G401.6 (cell line): ENCODE measurements at regions not wholly inside any gene's neighbourhood (a gene's known extent, or its start where the extent isn't known, plus 50 kb on each side); places are given as distances from the start of the nearest gene placed in this dataset.
"Not testable (repeated sequence)": the region's sequence is repeated elsewhere in the genome, so short reads cannot be mapped to it uniquely, and the experiment has no call there.

ENCODE experiments used
- FAIRE-seq: peaks from 2 replicates; lab custom pipeline; 2012; peaks lifted over from hg19 to GRCh38; lab: Jason Lieb, UNC

DNA sequence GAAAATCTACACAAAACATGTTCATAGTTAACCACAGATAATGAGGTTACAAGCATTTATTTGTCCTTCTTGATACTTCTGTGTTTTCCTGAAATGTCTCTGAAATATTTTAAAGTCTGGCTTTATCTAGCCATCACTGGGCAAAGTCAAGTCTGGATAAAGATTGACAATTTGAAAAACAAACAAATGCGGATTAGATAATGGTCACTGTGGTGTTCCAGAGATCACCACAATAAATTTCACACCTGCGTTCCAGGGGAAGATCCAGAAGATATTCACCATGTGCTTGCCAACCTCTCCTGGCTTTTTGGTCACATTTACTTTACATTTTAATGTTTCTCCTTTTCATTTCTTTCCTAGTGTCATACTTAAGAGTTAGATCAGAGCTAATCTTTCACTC, 109.7 kb upstream of the CCDC28A start:
- no peak for FAIRE-seq

DNA sequence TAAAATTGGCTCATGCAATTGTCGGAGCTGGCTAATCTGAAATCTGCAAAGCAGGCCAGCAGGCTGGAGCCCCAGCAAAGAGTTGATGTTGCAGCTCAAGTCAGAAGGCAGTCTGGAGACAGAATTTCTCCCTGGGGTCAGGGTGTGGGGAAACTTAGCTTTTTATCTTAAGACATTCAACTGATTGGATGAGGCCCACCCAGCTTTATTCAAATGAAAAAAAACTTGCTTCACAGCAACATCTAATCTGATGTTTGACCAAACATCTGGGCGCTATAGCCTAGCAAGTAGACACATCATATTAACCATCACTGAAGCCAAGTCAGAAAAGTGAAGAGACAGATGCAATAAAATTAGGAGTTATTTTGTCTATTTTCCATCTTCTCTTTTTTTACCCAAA, 108.8 kb upstream of the CCDC28A start:
- FAIRE-seq: no peak

DNA sequence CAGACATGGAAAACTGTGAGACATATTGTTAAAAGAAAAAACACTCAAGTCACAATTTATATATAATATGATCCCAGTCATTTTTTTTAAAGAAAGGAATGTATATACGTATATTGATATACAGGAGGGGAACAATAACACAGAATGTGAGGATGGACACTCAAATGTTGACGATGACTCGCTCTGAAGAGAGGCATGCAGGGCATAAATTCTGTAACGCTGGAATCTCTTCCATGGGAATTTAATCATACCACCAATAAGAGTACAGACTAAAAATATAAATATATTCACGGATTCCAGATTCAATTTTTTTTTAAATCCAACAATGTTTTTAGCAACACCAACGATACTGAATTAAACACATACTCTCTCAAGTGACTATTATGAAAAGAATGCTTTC, 106.9 kb upstream of the CCDC28A start:
- FAIRE-seq: no peak

DNA sequence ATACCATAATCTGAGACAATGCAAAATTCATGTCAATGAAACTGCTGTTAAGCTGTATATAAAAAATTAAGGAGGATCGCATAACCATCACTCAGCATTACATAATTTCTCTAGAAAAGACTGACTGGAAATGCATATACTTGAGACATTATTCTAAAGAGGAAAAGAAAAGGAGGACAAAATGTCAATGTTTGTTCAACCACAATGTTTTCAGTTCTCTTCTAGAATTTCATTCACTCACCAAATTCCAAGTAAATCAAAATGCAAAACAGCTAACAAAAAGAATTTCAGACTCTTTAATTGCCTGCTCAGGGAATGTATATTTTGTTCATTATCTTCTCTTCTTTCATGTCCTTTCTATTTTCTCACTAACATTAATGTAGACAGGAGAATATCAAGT, 106.2 kb upstream of the CCDC28A start:
- no peak for FAIRE-seq

DNA sequence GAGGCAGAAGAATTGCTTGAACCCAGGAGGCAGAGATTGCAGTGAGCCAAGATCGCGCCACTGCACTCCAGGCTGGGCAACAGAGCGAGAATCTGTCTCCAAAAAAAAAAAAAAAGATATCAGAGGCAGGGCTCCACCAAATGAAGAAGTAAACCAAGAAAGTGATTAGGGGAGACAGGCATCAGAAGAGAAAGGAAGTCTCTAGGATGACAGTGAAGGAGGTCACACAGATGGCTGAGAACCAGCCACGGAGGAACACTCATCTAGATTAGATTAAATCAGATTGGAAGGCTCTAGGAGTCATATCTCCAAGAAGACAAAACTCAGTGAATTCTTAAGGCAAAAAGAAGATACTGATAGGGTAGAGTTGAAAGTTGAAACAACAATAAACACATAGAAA, 102.2 kb upstream of the CCDC28A start:
- no peak for FAIRE-seq

DNA sequence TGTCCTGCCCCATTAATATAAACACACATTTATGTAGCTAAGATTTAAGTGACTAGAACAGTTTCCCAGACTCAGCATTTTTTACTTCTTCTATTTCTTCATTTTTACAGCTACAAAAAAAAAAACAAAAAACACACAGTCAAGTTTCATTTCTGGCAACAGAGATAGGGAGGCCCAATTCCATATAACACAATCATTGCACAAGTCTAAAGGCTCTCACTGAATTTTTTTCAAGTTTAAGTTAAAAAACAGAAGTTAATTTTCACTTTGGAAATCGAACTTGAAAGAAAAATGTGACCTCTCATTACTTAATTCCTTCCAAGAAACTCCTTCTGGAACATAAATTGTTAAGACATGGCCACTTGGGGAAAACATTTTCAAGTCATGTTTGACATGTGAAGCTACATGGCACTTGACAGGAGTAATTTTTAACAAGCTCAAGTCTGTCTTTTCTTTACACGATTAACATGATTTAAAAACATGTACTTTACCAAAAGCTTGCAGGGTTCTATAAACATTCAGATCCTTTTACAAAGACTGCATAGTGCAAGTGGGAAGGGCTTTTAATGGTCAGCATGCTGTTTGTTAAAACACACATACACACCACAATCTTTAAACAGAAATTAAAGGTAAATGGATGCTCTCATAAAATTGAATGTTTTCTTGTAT, 100.1 kb upstream of the CCDC28A start:
- no peak for FAIRE-seq

DNA sequence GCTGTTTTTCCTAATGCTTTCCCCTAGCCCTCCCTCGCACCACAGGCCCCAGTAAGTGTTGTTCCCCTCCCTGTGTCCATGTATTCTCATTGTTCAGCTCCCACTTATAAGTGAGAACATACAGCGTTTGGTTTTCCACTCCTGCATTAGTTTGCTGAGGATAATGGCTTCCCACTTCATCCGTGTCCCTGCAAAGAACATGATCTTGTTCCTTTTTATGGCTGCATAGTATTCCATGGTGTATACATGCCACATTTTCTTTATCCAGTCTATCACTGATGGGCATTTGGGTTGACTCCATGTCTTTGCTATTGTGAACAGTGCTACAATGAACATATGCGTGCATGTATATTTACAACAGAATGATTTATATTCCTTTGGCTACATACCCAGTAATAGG, 99.1 kb upstream of the CCDC28A start:
- not testable (repeated sequence) for FAIRE-seq

DNA sequence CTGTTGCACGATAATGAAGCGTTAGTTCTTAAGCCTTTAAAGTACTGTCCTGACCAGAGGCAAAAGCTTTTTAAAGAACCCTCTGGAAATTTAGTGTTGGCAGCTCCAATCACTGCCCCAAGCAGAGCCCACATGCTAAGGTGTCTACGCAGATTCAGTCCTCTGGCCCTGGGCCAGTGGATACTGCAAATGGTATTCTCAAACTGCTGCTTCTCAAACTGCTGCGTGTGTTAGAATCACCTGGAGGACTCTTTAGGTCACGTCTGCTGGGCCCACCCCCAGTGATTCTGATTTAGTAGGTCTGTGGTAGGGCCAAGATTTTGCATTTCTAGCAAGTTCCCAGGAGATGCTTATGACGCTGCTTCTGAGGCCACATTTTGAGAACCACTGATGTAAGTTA, 96.0 kb upstream of the CCDC28A start:
- no peak for FAIRE-seq

DNA sequence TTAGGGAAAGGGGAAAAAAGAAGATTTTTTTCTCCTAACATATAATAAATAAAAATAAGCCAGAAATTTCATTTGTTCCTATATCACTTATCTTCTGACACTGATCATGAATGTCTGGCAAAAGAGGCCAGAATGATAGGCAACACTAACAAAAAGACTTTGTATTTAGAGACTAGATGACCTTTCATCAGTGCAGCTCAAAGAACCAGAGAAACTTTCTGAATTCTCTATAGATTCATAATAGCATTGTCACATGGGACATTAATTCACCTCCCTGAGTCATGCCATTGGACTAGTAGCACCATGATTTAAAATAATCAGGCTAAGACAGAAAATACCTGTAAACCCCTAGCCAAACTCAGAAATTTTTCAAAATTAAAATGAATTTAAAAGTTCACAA, 95.4 kb upstream of the CCDC28A start:
- FAIRE-seq: no peak

DNA sequence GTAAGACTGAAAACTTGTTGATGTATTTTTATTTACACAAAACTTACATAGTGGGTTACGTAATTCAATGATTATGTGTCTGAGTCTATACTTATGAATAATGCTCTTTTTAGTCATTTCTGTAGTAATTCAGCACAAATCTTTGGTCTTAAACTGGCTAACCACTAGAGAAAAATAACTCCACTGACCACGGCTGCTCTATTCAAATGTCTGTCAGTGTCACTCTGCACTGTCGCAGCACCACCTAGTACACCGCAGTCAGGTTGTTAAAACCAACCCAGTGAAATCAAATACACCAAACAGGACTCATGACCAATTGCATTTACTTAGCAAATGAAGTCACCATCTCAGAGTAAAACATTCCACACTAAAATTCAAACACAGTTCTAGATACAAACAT, 93.5 kb upstream of the CCDC28A start:
- no peak for FAIRE-seq

DNA sequence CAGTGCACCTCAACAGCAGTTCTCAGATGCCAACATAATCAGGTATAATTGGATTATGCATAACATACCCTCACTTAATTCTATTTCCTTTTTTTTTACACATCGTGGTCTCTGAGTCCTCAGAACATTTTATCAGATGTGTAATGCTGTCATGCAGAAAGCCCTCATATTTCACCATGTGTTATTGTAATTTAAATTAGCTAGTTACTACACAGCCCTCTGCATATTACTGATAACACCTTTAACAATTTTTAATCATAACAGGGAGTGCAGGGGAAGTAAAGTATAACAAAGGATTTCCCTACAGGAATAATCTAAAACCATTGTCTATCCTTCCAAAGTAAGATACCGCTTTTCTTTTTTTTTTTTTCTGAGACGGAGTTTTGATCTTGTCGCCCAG, 91.9 kb upstream of the CCDC28A start:
- no peak for FAIRE-seq

DNA sequence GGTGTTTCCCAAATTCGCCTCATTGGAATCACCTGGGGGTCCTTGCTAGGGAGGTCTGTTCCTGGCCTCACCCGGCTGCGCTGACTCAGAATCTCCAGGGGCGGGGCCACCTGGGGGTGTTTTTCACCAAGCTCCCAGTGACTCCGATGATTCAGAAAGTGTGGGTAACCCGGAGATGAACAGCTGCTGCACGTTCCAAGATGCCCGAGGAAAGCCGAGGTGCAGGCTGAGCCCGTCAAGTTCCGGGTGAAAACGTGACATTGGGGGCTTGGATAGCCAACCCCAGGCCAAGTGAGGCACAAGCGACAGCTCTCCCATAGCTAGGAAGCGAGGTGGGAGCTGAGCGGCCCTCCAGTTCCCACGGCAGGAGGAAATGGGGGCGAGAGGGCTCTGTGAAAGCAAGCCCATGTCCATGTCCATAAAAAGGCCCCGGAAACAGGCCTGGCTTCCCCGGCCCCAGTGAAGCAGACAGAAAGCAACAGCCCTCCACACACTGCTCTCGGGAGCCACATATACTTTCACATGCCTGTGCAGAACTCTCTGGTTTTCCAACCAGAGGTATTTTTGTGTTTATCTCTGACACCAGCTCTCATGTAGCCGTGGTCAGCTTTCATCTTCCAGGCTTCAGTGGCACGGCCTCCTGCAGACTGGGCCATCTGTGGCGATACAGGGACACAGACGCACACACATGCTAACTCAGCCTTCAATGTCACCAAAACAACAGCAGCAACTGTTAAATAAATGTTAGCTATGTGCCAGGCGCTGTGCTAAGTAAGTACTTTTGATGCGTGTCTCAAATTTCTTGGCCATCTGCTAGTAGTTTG, 90.7 kb upstream of the CCDC28A start:
- no peak for FAIRE-seq

DNA sequence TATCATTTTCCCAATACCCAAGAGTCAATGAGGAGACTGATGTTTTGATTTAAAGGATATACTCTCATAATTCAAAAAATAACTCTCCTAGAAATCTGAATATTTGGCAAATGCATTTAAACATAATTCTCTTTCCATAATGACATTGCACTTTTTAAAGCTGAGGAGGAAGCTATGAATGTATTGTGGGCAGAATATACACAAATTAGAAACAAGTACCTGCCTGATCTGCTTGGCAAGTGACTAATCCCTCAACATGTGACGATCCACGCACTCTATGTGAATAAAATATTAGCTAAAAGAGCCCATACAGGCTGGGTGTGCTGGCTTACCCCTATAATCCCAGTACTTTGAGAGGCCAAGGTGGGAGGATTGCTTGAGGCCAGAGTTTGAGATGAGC, 88.3 kb upstream of the CCDC28A start:
- no peak for FAIRE-seq

DNA sequence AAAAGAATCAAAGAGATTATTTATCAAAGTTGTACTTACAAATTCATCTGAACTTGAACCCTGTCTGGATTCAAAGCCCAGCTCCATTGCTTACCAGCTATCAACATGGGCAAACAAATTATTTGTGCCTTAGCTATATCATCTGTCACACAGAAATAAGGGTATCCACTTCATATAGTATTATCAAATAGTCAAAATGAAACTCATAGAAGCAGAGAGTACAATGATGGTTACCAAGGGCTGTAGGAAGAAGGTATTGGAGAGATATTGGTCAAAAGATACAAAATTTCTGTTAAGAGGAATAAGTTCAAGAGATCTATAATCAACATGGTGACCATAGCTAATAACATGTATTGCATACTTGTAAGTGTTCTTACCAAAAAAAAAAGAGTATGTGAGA, 87.8 kb upstream of the CCDC28A start:
- FAIRE-seq: no peak

DNA sequence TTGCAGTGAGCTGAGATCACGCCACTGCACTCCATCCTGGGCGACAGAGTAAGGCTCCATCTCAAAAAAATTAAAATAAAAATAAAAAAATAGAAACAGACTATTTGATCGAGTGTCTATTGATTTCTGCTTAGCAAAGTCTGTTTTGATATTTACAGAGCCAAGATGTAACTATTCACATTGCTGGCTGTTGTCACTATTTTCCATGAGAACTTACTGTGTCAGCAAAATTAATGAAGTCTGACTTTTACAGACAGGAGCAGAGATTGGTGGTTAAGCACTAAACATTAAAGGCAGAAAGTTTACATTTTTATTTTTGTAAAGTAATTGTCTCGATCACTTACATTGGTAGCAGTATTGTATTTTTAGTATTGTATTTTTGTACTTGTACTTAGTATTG, 85.0 kb upstream of the CCDC28A start:
- FAIRE-seq: no peak

DNA sequence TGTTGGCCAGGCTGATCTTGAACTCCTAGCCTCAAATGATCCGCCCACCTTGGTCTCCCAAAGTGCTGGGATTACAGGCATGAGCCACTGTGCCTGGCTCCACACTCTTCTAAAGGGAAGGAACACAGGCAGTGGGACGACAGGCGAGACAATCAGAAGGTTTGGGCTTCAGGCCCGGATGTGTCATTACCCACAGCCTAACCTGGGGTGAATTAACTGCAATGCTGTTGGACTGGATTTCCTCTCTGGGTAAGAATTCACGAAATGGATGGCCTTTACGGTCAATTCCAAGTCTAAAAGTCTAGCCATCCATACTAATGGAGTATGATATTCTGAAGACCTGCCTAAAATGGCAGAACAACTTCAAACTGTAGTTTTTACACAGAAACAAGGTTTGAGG, 83.7 kb upstream of the CCDC28A start:
- no peak for FAIRE-seq

DNA sequence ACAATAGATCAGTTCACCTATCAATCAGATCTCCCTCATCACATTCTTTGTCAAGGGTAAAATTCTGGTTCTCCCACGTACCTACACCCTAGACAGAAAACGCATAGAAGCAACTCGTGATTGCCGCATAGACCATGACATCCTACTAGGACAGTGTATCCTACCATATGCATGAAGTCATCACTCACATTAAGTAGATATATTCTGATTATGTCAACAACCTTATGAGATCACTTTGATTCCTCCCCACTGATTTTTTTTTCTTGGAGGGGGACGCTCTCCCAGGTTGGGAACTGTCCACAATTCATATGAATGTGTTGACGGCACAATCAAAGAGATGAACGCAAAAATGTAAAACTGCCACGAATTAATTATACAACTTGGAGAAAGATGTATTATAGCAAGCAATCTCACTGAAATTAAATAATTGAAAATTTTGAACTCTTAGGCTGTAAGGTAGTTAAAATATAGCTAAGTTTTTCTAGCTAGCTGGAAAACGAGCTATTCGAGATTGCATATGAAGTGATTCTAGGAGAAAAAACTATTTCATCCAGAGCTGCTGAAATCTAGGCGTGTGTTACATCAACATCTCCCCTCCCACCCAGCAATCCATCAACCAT, 82.5 kb upstream of the CCDC28A start:
- no peak for FAIRE-seq

DNA sequence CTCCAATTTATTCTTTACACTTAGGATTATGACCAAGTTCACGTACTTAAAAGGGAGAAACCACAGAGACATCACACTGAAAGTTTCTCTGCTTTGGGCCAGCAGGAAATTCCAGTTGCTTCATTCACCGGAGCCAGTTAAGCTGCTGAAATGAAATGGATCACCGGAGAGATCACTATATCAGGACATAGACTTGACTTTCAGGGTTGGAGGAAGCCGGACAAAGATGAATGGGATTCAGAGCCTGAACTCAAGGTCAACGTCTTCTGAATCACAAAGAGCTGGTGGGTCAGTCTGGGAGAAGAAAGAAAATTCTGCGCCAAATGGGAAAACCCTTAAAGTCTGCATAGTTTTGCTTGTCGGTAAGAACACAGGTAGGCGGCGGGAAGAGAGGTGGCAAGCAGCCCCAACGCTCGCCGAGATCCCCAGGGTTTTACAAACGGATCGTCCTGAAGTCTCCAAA, 81.9 kb upstream of the CCDC28A start:
- no peak for FAIRE-seq

DNA sequence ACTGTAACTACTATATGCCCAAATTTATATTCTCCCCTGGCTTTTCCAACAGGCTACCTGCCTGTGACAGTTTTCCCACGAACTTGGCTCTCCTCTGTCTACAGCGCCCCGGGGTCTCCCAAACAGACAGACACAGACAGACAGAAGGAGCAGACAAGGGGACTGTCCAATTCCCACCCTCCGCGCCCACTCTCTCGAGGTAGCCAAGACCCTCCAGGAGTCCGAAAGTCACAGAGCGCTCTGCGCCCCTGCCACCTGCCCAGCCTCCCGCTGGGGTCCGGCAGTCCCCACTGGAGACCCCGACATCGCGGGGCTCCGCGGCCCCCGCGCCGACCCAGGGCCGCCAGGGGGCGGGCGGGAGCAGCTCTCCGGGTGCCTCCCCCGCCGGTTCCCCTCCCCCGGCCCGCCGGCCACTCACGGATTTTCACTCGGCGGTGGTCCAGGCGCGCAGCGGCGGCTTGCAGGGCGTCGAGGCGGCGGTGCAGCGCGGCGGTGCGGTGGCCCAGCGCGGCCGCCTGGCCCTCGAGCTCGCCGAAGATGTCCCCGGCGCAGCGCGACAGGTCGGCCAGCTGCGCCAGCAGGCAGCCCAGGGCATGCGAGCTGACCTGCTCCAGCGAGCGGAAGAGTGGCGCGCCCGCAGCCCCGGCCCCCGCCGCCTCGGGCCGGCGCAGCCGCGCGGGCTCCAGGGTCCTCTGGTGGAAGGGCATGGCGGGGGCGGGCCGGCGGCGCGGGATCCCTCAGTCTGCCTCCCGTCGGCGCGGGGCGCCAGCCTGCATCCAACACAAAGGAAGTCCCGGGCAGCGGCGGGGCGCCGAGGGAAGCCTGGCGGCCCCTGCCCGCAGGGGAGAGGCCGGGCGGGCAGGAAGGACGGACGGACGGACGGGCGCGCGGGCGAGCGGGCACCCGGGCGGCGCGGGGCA, 81.3 kb upstream of the CCDC28A start:
- FAIRE-seq: no peak

DNA sequence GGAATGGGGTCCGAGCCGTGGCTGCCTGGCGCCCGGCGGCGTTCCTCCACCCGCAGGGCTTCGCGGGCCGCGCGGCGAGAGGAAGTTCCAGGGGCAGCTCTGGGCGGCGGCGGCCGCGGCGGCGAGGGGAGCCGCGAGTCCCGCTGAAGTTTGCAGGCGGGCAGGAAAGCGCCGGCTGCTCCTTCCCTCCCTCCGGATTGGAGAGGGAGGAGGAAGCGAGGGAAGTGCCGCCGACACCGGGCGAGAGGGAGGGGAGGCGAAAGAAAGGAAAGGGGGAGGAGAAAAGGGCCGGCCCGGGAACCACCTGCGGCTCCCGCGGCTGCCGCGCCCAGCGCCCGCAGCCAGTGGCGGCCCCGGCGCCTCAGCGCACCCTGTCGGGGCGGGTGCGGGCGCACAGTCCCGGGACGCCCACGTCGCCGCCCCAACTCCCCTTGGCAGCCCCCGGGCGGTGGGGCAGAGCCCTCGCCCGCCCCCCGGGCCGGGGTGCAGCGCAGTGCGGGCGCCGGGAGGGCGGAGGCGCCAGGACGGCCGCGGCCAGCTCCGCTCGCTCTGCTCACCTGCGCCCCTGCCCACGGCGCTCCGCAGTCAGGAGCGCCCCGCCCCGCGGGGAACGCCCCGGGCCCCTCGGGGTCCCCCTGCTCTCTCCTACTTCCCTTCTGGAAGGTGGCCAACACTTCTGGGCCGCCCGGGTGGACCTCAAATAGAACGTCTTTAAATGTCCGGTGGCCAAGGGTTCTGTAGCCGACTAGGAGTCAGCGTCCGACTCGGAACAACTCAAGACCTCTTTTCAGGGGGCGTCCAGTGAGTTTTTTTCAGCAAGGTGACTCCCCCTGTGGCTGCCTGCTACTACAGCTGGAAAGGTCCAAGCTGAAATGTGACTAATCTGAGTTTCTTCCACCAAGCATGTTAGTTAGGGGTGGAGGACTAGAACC, 80.3 kb upstream of the CCDC28A start:
- FAIRE-seq: no peak

DNA sequence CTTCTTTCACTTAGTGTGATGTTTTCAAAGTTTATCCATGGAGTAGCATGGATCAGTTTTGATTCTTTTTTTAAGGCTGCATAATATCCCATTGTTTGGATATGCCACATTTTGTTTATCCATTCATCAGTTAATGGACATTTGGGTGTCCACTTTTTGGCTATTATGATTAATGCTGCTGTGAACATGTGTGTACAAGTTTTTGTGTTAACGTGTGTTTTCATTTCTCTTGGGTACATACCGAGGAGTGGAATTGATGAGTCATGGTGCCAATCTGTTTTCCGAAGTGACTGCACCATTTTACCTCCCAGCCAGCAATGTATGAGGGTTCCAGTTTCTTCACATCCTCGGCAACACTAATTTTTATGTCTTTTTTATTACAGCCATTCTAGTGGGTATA, 78.4 kb upstream of the CCDC28A start:
- no peak for FAIRE-seq
